GM19463 (cell line): ENCODE measurements at regions not wholly inside any gene's neighbourhood (a gene's known extent, or its start where the extent isn't known, plus 50 kb on each side); places are given as distances from the start of the nearest gene placed in this dataset.

ENCODE experiments used
- ATAC-seq: cut with Tn5 transposase; IDR thresholded peaks from one replicate; pipeline ENCODE4 v1.9.1; 2021; ENCODE audit warnings: mild to moderate bottlenecking, moderate library complexity; ENCODE audit not compliant: unreplicated experiment

DNA sequence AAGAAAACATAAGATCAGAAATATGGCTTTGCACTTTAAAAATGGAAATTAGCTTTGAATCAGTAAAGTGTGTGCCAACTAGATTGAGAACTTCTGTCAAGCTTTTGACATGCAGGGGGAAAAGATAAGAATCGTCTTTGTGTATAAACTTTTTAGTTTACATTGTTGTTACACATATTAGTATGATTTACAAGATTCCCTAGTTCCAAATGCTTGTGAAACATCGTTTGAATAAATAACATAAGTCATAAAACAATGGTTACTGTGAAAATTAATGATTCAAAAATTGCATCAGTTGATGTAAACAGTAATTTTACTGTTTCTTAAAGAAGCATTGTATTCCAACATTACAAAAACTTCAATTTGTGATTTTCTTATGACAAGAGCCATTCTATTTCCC is 207.6 kb upstream of the MTPN start:
- ATAC-seq, result no peak

DNA sequence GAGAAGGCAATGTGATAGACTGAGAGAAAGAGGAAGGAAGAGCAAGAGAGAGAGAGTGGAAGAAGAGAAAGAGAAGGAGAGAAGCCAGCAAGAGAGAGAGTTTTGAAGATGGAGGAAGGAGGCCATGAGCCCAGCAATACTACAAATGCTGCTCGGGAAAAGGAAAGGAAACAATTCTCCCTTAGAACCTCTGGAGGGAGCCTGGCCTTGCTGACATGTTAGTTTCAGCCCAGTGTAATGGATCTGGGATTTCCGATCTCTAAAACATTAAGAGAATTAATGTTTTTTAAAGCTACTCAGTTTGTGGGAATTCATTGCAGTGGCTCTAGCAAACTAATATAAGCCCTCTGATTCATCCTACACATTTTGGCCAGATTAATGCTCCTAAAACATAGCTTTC is 206.8 kb upstream of the MTPN start:
- no peak for ATAC-seq

DNA sequence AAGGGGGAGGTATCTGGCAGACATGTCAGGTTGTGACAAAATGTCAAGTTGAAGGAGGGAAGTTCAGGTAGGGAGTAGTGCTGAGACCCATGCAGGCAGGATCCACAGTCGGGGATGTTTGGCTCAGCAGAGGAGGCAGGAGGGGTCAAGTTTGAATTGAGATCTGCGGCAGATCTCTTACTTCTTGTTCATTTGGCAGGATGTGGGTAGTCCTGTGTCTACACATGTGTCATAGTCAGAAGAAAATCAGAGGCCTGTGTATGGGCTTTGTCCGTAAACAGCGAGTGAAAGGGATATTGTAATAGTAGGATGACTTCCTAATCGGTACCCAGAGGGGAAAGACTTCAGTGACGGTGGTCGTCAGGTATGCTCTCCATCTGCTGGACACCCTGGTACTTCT is 203.8 kb upstream of the MTPN start:
- no peak for ATAC-seq

DNA sequence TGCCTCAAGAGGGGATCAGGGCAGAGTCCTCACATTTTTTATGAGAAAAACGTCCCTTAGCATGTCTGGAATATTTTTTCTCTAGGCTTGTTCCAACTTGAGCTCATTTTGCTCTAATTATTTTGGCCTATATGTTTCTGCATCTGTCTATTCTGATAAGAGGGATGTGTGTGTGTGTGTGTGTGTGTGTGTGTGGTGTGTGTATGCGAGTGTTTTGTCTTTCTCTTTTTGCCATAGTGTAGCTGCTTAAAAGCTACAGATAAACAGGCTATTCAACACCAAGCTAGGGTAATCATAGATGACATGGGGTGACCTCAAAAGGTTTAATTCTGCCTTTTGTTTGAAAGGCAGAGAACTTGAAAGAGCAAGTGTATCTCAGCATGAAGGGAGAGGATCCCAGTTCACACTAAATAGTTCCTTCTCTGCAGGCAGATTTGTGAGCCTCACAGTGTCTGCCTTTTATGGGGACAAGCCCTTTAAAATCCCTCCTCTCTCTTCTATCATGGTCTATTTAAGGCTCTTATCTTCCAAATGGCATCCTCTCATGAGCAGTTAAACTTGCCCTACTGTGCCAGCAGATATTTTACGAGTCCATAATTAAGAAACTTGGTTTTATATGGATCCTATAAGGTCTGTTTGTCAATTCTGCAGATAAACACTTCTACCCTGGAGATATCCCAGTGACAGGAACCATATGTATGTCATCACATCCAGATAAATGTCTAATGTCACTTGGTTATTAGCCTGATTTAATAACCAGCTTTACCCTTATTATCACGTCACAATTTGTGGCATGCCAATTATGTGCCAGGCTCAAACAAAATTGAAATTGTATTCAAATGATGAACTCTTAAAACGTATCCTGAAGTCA is 202.9 kb upstream of the MTPN start:
- no peak for ATAC-seq

DNA sequence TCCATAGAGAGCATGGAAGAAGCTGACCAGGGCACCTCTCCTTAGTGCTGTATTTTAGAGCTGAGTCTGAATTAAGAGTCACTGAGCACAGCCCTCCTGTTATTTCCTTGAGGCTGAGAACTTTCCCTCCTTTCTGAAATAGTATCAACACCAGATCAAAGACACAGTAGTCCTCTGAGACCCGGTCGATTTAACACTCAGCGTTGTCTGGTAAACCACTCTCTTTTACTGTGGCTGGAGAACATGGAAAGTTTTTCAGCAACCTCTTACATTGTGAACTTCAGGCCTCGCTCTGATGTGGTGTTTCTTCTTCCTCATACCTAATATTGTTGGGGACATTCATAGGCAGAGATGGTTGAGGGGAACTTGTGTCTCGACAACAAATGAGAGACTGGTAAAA is 202.0 kb upstream of the MTPN start:
- no peak for ATAC-seq

DNA sequence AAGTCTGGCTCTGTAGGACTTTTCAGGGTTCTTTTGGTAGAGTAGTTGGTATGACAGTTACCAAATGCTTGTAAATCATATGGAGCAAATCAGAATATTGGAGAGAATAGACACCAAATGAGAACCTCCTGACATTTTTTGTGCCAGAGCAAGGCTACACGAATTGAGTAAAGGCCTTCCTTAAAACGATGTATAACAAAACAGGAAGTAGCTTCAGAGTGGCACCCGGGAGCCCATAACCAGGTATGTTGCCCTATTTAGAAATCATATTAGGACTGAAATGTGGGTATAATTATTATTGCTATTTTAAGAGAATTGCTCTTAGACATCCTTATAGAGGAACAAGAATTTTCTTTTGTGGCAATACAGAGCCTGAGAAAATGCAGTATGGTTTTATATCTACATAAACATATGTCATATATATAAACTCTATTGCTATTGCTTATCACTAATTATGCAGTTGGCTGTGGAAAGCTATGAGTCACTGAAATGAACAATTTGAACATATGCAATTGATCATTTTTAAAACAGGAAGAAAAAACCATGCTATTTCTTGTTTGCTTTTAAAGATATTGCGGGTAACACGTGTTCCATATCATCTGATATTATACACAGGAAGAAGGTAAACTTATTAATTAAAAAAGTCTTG is 197.4 kb upstream of the MTPN start:
- ATAC-seq, result no peak

DNA sequence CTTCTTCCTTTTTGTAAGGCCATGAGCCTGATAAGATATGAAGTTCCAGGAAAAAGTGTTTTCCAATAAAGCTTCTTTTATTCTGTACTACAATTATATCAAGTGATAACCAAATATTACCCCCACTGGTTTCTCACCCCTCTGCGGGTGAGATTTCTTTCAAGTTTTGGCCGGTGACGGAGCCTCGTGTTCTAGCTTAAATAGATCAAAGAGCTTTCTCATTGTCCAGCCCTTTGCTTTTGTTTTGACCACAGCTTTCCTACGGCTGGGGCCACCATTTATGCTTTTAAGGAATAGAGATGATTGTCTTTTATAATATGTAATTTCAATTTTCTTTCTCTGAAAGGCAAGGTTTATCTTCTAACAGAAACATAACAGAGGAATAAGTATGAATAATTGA is 196.7 kb upstream of the MTPN start:
- no peak for ATAC-seq

DNA sequence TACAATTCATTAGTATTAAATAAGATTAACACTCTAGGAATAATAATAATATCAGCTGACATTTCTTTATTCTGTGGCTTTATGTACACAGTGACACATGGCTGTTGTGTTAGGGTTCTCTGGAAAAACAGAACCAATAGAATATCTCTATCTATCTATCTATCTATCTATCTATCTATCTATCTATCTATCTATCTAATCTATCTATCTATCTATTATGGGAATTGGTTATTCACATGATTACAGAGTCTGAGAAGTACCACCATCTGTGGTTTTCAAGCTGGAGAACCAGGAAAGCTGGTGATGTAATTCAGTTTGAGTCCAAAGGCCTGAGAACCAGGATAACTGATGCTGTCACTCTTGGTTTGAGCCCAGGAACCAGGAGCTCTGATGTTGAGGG is 194.1 kb upstream of the MTPN start:
- no peak for ATAC-seq

DNA sequence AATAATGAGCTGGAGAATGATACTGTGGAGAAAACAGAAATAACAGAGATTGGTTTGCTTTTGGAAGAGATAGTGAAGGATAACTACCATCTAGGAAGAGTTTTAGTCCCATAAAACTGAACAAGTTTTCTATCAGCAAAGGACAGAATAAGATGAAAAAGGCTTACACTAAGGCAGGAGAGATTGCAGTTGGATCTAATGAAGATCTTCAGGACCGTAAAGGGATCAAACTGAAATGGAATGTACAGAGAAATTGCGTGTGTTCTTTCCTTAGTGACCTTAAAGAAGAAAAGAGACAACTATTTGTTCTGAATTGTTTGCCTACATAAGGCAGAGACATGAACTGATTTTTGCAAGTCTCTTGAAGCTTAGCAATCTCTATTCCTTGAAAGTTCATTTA is 191.7 kb upstream of the MTPN start:
- no peak for ATAC-seq

DNA sequence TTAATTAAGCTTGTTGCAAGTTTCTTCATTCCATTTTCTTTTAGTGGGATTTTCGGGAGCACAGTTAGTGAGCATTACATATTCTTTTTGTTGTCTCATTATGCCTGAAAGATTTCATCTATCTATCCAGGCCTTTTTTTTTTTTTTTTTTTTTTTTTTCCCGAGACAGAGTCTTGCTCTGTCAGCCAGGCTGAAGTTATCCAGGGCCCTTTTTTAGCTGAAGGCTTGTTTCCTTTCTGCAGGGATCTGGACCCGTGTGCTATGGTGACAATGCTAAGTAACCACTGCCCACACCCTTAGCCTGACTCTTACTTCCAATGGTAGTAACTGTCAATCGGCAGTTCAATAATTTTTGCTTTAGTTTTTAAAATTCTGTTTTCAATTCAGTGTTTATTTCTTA is 190.8 kb upstream of the MTPN start:
- no peak for ATAC-seq

DNA sequence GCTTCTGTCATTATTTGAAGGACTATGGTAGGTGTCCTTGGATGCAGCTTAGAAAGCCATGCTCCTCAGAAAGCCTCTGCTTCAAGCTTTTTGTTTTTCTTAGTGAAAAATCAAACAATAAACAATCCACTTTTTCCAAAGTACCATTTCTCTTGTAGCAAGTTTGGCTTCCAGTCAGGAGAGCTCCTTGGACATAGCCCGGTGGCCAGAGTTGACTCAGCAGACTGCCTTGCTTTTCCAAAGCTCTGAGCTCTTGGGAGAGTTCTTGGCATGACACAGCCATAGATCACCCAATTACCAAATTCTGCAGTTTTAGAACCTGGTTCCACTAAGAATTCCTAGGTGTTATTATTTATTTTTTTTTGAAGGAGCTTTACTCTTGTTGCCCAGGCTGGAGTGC is 189.4 kb upstream of the MTPN start:
- ATAC-seq, result no peak

DNA sequence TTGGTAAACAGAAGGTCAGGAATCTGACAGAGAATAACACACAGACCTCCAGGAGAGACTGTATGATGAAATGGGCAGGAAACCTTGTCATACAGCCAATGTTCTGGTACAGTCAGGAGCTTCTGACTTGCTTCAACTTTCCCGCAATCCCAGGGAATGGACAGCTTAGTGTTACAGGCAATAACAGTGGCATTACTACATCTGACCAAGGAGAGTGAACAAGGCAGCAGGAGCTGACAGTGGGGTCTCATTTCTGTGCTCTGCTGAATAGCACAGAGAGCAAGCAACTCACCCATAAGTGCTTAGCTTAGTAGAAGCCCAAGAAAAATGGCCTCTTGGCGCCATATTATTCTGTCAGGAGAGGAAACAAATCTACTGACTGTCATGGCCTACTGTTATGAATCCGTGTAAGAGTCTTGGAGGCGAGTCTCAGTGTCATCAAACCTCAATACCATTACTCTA is 186.2 kb upstream of the MTPN start:
- no peak for ATAC-seq

DNA sequence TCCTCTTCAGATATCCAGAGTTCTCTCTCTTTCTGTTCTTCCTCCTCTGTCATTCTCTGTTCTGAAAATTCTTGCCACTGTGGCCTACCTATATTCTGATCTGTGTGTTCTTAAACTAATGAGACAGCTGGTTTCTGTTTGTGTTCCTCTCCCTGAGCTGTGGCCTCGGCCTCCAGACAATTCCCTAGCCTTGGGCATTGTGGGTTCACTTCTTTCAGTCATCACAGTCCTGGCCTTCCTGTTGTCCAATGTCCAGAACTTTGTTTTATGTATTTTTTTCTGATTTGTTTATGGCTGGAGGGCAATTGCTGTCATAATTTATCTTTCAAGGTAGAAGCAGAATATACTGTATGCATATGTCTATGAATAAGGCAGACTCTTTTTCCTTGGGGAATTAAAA is 173.2 kb upstream of the MTPN start:
- no peak for ATAC-seq

DNA sequence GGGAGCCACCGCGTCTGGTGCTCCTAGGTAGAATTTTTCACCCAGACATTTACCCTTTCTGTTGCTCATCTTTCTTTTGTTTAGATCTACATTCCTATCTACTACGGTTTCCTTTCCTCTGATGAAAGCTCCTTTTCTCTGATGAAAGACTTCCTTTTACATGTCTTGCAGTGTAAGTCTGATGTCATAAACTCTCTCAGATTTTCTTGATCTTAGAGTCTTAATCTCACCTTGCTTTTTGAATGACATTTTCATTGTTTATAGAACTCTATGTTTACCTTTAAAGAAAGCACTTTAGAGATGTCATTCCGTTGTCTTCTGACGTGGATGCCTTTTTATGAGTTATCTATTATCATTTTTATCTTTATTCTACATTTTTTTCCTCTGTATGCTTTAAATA is 171.8 kb upstream of the MTPN start:
- no peak for ATAC-seq

DNA sequence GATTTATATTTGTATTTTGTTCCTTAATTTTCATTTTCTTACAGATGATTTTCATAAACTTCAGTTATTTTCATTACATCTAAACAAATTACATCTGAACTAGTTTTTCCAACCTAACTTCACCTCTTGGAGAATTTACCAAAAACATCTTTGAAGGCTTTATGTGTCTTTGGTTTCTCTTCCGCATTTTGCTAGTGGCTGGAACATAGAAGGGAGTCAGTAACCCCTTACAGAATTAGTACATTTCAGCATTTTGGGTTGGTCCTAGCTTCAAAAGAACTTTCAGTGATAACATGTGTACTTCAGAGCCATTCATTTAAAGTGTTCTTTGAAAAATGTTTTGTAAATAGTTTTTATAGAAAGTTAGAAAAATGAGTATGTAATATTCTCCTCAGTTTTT is 169.8 kb upstream of the MTPN start:
- no peak for ATAC-seq

DNA sequence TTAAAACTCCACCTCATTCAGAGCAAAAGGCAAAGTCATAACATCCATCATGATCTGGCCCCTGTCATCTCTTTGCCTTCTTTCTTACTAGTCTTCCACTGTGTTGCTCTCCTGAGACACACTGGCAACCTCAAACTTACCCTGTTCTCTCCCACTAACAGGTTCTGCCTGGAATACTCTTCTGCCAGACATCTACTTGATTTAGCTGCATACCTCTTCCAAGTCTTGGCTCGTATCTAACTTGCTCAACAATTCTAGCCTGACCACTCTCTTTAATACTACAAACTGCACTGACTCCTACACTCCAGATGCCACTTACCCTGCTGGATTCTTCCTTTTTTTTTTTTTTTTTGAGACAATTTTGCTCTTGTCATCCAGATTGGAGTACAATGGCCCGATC is 167.0 kb upstream of the MTPN start:
- ATAC-seq, result no peak

DNA sequence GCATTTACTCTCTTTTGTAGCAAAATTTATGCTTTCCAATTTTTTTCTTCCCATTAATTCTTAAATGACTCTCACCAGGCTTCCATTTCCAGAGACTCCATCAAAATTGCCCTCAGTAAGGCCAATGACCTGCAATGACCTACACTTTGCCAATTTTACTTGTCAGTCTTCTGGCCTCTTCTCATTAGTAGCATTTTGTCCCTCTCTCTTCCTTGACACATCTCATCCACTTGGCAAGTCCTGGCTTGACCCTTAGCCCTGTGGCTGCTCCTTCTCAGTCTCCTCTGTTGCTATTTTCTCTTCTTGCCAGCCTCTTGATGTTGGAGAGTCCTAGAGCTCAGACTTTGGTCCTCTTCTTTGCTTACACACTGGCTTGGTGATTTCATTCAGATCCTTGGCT is 166.1 kb upstream of the MTPN start:
- ATAC-seq, result no peak

DNA sequence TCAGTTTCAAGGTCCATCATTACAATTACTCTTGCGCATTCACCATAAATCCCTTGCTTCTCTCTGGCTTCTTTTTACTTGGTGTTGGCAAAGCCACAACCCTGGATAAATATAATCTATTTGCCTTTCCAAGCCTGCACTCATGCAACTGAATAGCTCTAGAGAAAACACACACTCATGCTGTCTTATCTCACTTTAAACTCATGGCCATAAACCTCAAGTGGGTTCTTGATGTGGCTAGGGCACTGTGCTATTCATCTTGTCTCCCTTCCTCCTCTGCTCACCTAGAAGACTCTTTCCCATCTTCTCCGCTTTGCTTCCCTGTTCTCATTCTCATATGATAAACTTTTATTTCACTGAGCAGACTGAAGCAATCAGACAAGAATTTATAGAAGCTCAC is 165.4 kb upstream of the MTPN start:
- ATAC-seq, result no peak

DNA sequence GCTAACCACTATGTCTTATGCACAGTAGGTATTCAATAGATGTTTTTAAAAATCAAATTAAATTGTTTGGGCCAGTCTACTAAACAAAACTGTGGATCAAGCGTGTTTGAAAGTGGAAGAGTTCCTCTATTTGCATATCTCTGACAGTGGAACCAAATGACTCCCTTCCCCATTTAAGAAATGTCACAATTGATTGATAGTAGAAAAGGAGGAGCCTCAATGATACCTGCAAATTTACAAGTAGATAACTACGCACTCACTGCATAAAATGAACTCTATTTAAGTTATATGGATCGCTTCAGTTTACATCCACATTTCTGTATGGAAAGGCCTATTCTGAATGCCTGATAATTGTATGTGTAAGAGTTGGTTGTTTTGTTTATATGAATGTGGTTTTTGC is 163.3 kb upstream of the MTPN start:
- no peak for ATAC-seq

DNA sequence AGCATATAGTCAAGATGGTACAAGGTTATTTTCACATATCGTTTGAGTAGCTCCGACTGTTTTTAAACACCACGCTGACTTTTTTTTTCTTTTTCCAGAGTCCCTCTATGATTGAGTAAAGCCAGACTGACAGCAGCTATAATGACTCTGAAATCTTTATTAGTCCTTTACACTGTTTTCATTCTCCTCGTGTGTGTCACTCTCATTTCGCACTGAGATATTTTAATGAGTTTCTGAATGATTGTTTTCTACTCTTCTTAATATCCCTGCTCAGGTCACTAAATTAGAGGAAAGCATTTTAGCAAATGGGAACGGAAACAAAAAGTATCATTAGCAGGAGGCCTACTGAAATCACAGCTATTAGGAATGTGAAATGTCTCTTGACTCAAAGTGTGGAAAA is 162.3 kb upstream of the MTPN start:
- ATAC-seq, result no peak

DNA sequence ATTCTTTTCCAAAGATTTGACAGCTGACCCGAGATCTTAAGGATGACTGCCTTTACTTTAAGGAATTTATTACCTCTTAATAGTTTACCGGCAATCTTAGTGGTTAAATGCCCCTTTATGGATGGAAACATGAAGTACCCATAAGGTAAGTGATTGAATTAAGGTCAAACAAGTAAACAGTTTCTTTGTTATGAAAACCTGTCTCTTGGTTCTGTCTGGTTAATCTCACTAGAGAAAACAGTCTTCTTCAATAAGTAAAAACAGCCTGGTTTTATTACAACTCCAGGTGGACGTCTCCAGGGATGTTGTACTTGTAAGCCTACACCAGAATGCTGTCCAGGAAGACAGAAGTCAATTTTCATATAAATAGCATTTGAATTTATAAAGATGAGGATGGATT is 161.8 kb upstream of the MTPN start:
- ATAC-seq, result no peak

DNA sequence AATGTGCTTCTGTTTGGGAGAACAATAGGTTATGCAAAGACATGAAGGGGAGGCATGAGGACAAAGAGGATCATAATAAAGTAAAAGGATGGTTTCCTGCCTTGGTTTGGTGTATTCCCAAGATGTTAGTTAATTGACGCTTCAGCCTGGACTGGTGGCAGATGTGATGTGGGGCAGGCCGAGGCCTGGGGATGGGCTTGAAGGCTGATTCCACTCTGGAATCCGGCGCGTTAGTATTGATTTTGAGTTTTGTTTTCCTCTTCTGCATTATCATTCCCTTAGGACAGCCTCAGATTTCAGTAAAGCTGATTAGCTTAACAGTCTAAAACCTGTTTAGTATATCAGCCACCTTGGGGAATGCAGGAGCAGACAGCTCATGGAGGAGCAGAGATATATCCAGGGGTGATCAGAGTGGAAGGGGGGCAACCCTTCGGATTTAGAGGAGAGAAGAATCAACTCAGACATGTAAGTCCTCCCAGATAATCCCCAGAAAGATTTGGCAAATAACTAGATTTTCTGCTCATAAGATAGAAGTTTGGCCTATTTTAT is 159.8 kb upstream of the MTPN start:
- no peak for ATAC-seq
